ENCODE measurements at regions not wholly inside any gene's neighbourhood (a gene's known extent, or its start where the extent isn't known, plus 50 kb on each side); places are given as distances from the start of the nearest gene placed in this dataset.
"Not testable (repeated sequence)": the region's sequence is repeated elsewhere in the genome, so short reads cannot be mapped to it uniquely, and the experiment has no call there.

- DNase-seq (ENCODE audit: low read depth): not testable (repeated sequence)
Measured at GRCh38 chr2:95654897-95655296, 63.1 kb downstream of the TRIM43 start.

- DNase-seq (ENCODE audit: low read depth): not testable (repeated sequence)
Measured at GRCh38 chr2:95656553-95656952, 64.8 kb downstream of the TRIM43 start.

- DNase-seq (ENCODE audit: low read depth): not testable (repeated sequence)
Measured at GRCh38 chr2:95657937-95658336, 66.1 kb downstream of the TRIM43 start.

GRCh38 chr2:95660766-95661562 is 69.2 kb downstream of the TRIM43 start:
- DNase-seq (ENCODE audit: low read depth): not testable (repeated sequence)

- DNase-seq (ENCODE audit: low read depth): not testable (repeated sequence)
Measured at GRCh38 chr2:95663471-95664441, 72.0 kb downstream of the TRIM43 start.

- DNase-seq (ENCODE audit: low read depth): not testable (repeated sequence)
Measured at GRCh38 chr2:95666636-95667035, 74.8 kb downstream of the TRIM43 start.

GRCh38 chr2:95667480-95667879 is 75.7 kb downstream of the TRIM43 start:
- DNase-seq (ENCODE audit: low read depth): no peak

GRCh38 chr2:95668934-95669333 is 77.1 kb downstream of the TRIM43 start:
- not testable (repeated sequence) for DNase-seq (ENCODE audit: low read depth)

GRCh38 chr2:95669441-95669991 is 77.7 kb downstream of the TRIM43 start:
- DNase-seq (ENCODE audit: low read depth): peak; percentile 32

GRCh38 chr2:95670167-95670566 is 78.4 kb downstream of the TRIM43 start:
- DNase-seq (ENCODE audit: low read depth): no peak

- no peak for DNase-seq (ENCODE audit: low read depth)
Measured at GRCh38 chr2:95670686-95671085, 78.9 kb downstream of the TRIM43 start.

GRCh38 chr2:95671171-95671570 is 79.4 kb downstream of the TRIM43 start:
- not testable (repeated sequence) for DNase-seq (ENCODE audit: low read depth)

- DNase-seq (ENCODE audit: low read depth): not testable (repeated sequence)
Measured at GRCh38 chr2:95671992-95672391, 80.2 kb downstream of the TRIM43 start.

GRCh38 chr2:95672500-95672899 is 80.7 kb downstream of the TRIM43 start:
- DNase-seq (ENCODE audit: low read depth): not testable (repeated sequence)

- no peak for DNase-seq (ENCODE audit: low read depth)
Measured at GRCh38 chr2:95674186-95674585, 82.4 kb downstream of the TRIM43 start.

GRCh38 chr2:95676573-95676972 is 84.8 kb downstream of the TRIM43 start:
- DNase-seq (ENCODE audit: low read depth): not testable (repeated sequence)

GRCh38 chr2:95677346-95677745 is 85.5 kb downstream of the TRIM43 start:
- no peak for DNase-seq (ENCODE audit: low read depth)

GRCh38 chr2:95677833-95678232 is 86.0 kb downstream of the TRIM43 start:
- DNase-seq (ENCODE audit: low read depth): not testable (repeated sequence)

- not testable (repeated sequence) for DNase-seq (ENCODE audit: low read depth)
Measured at GRCh38 chr2:95681158-95681557, 89.4 kb downstream of the TRIM43 start.

- not testable (repeated sequence) for DNase-seq (ENCODE audit: low read depth)
Measured at GRCh38 chr2:95681589-95682081, 89.8 kb downstream of the TRIM43 start.

- not testable (repeated sequence) for DNase-seq (ENCODE audit: low read depth)
Measured at GRCh38 chr2:95682889-95683517, 91.2 kb downstream of the TRIM43 start.

- DNase-seq (ENCODE audit: low read depth): no peak
Measured at GRCh38 chr2:95685513-95685912, 93.7 kb downstream of the TRIM43 start.

All from fibroblast of gingiva (primary cell).